HL-60 (cell line): ENCODE measurements at regions not wholly inside any gene's neighbourhood (a gene's known extent, or its start where the extent isn't known, plus 50 kb on each side); places are given as distances from the start of the nearest gene placed in this dataset.

Experiments
- CTCF ChIP-seq: IDR thresholded peaks from one replicate; pipeline ENCODE4 v1.5.1; 2011; ENCODE audit warnings: low read length, control low read depth, inconsistent platforms; ENCODE audit not compliant: insufficient read depth
- POLR2AphosphoS5 ChIP-seq: IDR thresholded peaks from 2 replicates; pipeline ENCODE4 v1.6.1; 2012; ENCODE audit warnings: low read depth
- REST ChIP-seq: IDR thresholded peaks from 2 replicates; pipeline ENCODE4 v1.6.1; 2012; ENCODE audit warnings: low read depth; ENCODE audit not compliant: insufficient replicate concordance
- SPI1 ChIP-seq: IDR thresholded peaks from 2 replicates; pipeline ENCODE4 v1.6.1; 2012; ENCODE audit warnings: low read depth, mild to moderate bottlenecking, borderline replicate concordance

- TF ChIP-seq CTCF (no peak), SPI1 (no peak), REST (no peak), POLR2AphosphoS5 (no peak)
Observed at GRCh38 chr9:27940535-27940934, 367.3 kb upstream of the C9orf72 start.
